GM21367 (cell line): ENCODE measurements at regions not wholly inside any gene's neighbourhood (a gene's known extent, or its start where the extent isn't known, plus 50 kb on each side); places are given as distances from the start of the nearest gene placed in this dataset.

ENCODE experiments used
- ATAC-seq: cut with Tn5 transposase; IDR thresholded peaks from one replicate; pipeline ENCODE4 v1.9.1; 2021; ENCODE audit not compliant: unreplicated experiment

GRCh38 chr2:237213315-237214022, 127.8 kb downstream of the COPS8 start:
- ATAC-seq: no peak

GRCh38 chr2:237214030-237214675, 128.5 kb downstream of the COPS8 start:
- no peak for ATAC-seq

- no peak for ATAC-seq
Observed at GRCh38 chr2:237214963-237215362, 129.3 kb downstream of the COPS8 start.

- ATAC-seq: no peak
Observed at GRCh38 chr2:237217995-237218616, 132.4 kb downstream of the COPS8 start.

- no peak for ATAC-seq
Observed at GRCh38 chr2:237218756-237219155, 133.1 kb downstream of the COPS8 start.

- no peak for ATAC-seq
Observed at GRCh38 chr2:237219826-237220225, 134.1 kb downstream of the COPS8 start.

GRCh38 chr2:237221443-237221842, 135.8 kb downstream of the COPS8 start:
- no peak for ATAC-seq

- no peak for ATAC-seq
Observed at GRCh38 chr2:237222178-237222577, 136.5 kb downstream of the COPS8 start.

- no peak for ATAC-seq
Observed at GRCh38 chr2:237222601-237223041, 136.9 kb downstream of the COPS8 start.

- ATAC-seq: no peak
Observed at GRCh38 chr2:237223201-237223861, 137.6 kb downstream of the COPS8 start.

GRCh38 chr2:237227190-237227589, 141.5 kb downstream of the COPS8 start:
- no peak for ATAC-seq

GRCh38 chr2:237227592-237228280, 142.0 kb downstream of the COPS8 start:
- ATAC-seq: no peak

- no peak for ATAC-seq
Observed at GRCh38 chr2:237228281-237228625, 142.6 kb downstream of the COPS8 start.

- ATAC-seq: no peak
Observed at GRCh38 chr2:237229905-237230304, 144.2 kb downstream of the COPS8 start.

- no peak for ATAC-seq
Observed at GRCh38 chr2:237230355-237230754, 144.7 kb downstream of the COPS8 start.

GRCh38 chr2:237231593-237231992, 145.9 kb downstream of the COPS8 start:
- ATAC-seq: no peak

- ATAC-seq: no peak
Observed at GRCh38 chr2:237232166-237232565, 146.5 kb downstream of the COPS8 start.

GRCh38 chr2:237234268-237234667, 148.6 kb downstream of the COPS8 start:
- ATAC-seq: no peak

GRCh38 chr2:237235383-237236095, 149.8 kb downstream of the COPS8 start:
- no peak for ATAC-seq

GRCh38 chr2:237236188-237236587, 150.5 kb downstream of the COPS8 start:
- ATAC-seq: no peak

- ATAC-seq: no peak
Observed at GRCh38 chr2:237238249-237238648, 152.6 kb downstream of the COPS8 start.
